ENCODE measurements at regions not wholly inside any gene's neighbourhood (a gene's known extent, or its start where the extent isn't known, plus 50 kb on each side); places are given as distances from the start of the nearest gene placed in this dataset.

- no peak for TF ChIP-seq POLR2A (IDR thresholded peaks at IDR 0.05; ENCODE audit: low read depth, low read length)
- TF ChIP-seq POLR2AphosphoS5 (IDR thresholded peaks at IDR 0.05; ENCODE audit: low read depth, low read length), result no peak
- no peak for TF ChIP-seq TAF1 (IDR thresholded peaks at IDR 0.05; ENCODE audit: low read depth, low read length)
- TF ChIP-seq PAX5 (IDR thresholded peaks at IDR 0.05; ENCODE audit: insufficient read depth, low read length, severe bottlenecking), result no peak
- no peak for TF ChIP-seq SPI1 (IDR thresholded peaks at IDR 0.05; ENCODE audit: low read depth, low read length)
These were observed 603.5 kb upstream of the NEGR1 start for GRCh38 chr1:72885841-72886240.
